ENCODE measurements at regions not wholly inside any gene's neighbourhood (a gene's known extent, or its start where the extent isn't known, plus 50 kb on each side); places are given as distances from the start of the nearest gene placed in this dataset.

DNA sequence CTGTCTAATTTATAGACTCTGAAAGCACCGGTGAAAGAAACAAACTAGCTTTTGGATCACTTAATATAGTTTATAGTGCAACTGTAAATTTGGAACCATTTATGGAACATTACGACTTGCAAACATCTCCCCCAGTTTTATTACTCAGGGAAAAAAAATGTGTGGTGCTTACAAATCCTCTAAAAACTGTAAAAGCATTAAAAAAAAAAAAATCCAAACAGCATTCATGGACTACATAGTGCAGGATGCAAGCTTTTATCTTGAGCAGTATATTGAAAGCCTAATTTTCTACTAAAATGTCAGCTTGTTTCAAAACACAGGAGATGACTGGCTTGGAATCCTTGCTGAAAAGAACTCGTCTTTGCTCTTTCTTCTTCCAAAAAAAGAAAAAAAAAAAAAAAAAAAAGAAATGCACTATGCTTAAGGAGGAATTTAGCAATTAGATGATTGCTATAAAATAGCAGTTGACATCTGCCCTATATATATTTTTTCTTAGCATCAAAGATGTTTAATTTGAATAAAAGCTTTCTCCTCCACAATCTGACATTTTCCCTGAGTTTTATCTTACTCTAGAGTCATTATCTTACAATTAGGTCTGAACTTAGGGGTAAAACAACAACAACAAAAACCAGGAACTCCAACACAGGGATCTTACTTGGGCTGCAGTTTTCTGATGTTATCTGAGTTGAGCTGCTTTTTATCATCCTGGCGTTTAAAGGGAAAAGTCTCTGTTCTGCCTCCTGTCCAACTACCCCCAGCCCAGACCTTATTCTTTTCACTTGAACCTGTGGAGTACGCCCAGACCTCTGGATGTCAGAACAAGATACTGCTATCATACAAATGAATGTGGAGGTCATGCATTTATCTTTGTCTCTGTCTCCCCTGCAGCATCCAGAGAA is 62.6 kb upstream of the PDZRN3 start:
- TF ChIP-seq CTCF (optimal IDR thresholded peaks at IDR 0.05 in 1 of 3, IDR thresholded peaks at IDR 0.05 in 1 of 3, conservative IDR thresholded peaks at IDR 0.05 in 1 of 3; ENCODE audit: extremely low read depth in 1 of 3, insufficient read depth in 2 of 3, low read length in 3 of 3) (no peak), EZH2 (IDR thresholded peaks at IDR 0.05; ENCODE audit: low read length) (no peak)
